OCI-LY7 (cell line): ENCODE measurements at regions not wholly inside any gene's neighbourhood (a gene's known extent, or its start where the extent isn't known, plus 50 kb on each side); places are given as distances from the start of the nearest gene placed in this dataset.

Experiments
- BruUV-seq: library from RNA; stranded (reverse); fragments of 400-500 nt; replicated peaks from 2 replicates; lab custom pipeline; 2021; lab: Mats Ljungman, UMichigan
- CTCF ChIA-PET: fragments of 300-600 bp; sonication (Branson Sonifier 250); formaldehyde crosslinking; loops from one replicate; lab custom pipeline; 2022; ENCODE audit warnings: antibody characterized with exemption; ENCODE audit not compliant: unreplicated experiment; lab: Charles Lee
- POLR2A ChIA-PET: fragments of 300-600 bp; sonication (Branson Sonifier 250); formaldehyde crosslinking; loops from one replicate; lab custom pipeline; 2022; ENCODE audit warnings: antibody characterized with exemption; lab: Charles Lee
- DNase-seq: peaks from one replicate; pipeline ENCODE4 v3.0.0-alpha.2; 2015; ENCODE audit warnings: low spot score
- H2AFZ ChIP-seq: fragments of 200-600 bp; sonication (generic), shearing (Covaris generic); 2 replicates; pipeline ENCODE4 v1.6.1; 2014; ENCODE audit warnings: mild to moderate bottlenecking, antibody characterized with exemption, low read length, moderate library complexity
- H3K27ac ChIP-seq: fragments of 200-600 bp; sonication (generic); 2 replicates; pipeline ENCODE4 v1.5.1; 2014; ENCODE audit warnings: mixed run types, low read depth, mild to moderate bottlenecking, moderate library complexity, low read length, inconsistent platforms; ENCODE audit not compliant: poor library complexity, severe bottlenecking
- H3K36me3 ChIP-seq: fragments of 200-600 bp; sonication (generic); 2 replicates; pipeline ENCODE4 v1.6.1; 2014; ENCODE audit warnings: mild to moderate bottlenecking, antibody characterized with exemption, low read length, moderate library complexity, mixed read lengths; ENCODE audit not compliant: insufficient read depth
- H3K4me1 ChIP-seq: fragments of 200-600 bp; sonication (generic); 2 replicates; pipeline ENCODE4 v1.5.1; 2014; ENCODE audit warnings: mild to moderate bottlenecking, low read length; ENCODE audit not compliant: insufficient read depth, poor library complexity, severe bottlenecking
- H3K4me2 ChIP-seq: fragments of 200-600 bp; sonication (generic); 2 replicates; pipeline ENCODE4 v1.6.1; 2014; ENCODE audit warnings: mild to moderate bottlenecking, low read length
- H3K4me3 ChIP-seq: fragments of 200-600 bp; sonication (generic); 2 replicates; pipeline ENCODE4 v1.5.1; 2014; ENCODE audit warnings: mild to moderate bottlenecking, low read depth, low read length; ENCODE audit not compliant: poor library complexity, severe bottlenecking
- H3K79me2 ChIP-seq: fragments of 200-600 bp; sonication (generic); 2 replicates; pipeline ENCODE4 v1.6.1; 2016; ENCODE audit warnings: low read depth, mild to moderate bottlenecking, low read length, moderate library complexity, mixed read lengths; ENCODE audit not compliant: insufficient read depth
- H3K9me2 ChIP-seq: fragments of 200-600 bp; sonication (generic); 2 replicates; pipeline ENCODE4 v1.6.1; 2016; ENCODE audit warnings: mild to moderate bottlenecking, low read length, mixed read lengths; ENCODE audit not compliant: insufficient read depth
- H3K9me3 ChIP-seq: fragments of 200-600 bp; sonication (generic); 2 replicates; pipeline ENCODE4 v1.6.1; 2014; ENCODE audit warnings: mild to moderate bottlenecking, mixed run types, low read length, mixed read lengths
- H4K20me1 ChIP-seq: fragments of 200-600 bp; sonication (generic); 2 replicates; pipeline ENCODE4 v1.6.1; 2014; ENCODE audit warnings: mild to moderate bottlenecking, antibody characterized with exemption, low read length, moderate library complexity, mixed read lengths; ENCODE audit not compliant: insufficient read depth
- CTCF ChIP-seq: fragments of 200-600 bp; sonication (generic); conservative IDR thresholded peaks from 2 replicates; pipeline ENCODE4 v1.5.1; 2014; ENCODE audit warnings: mild to moderate bottlenecking, antibody characterized with exemption, low read length, moderate library complexity, mixed read lengths
- EZH2phosphoT487 ChIP-seq: fragments of 200-600 bp; sonication (generic); IDR thresholded peaks from 2 replicates; pipeline ENCODE4 v1.6.1; 2018; ENCODE audit warnings: low read depth, borderline replicate concordance, mild to moderate bottlenecking, mixed run types, antibody characterized with exemption, low read length, moderate library complexity, mixed read lengths
- intact Hi-C: fragments of 100-400 bp; cut with micrococcal nuclease; formaldehyde crosslinking; loops from one replicate; pipeline ENCODE4 v1.10.0; 2022; ENCODE audit not compliant: unreplicated experiment

- DNase-seq: no peak
- no peaks in the 10 kb centered on the region for H3K9me3 ChIP-seq
- H3K9me2 ChIP-seq: no peaks in the 10 kb centered on the region
- H4K20me1 ChIP-seq: no peaks in the 10 kb centered on the region
- no TSS peak for BruUV-seq
- H3K36me3 ChIP-seq: no peaks in the 10 kb centered on the region
- no peak overlapping the region for H3K4me2 ChIP-seq
- CTCF ChIA-PET: no interaction called here
- H3K4me3 ChIP-seq: no peak overlapping the region
- no peak for TF ChIP-seq EZH2phosphoT487
- no peak for TF ChIP-seq CTCF
- H3K79me2 ChIP-seq: no peaks in the 10 kb centered on the region
- POLR2A ChIA-PET: interaction anchor here (0.6 to 1.3 kb wide), 3 partner anchors 9 to 1032 kb away, joined by 3 to 5 read pairs (median 4); no protein-coding TSS in a partner anchor
- no peaks in the 10 kb centered on the region for H3K4me1 ChIP-seq
- H2AFZ ChIP-seq: no peak overlapping the region
- H3K27ac ChIP-seq: no peak overlapping the region
- intact Hi-C loops: no loop called here
Observed at GRCh38 chr21:25369524-25370300, 237.6 kb downstream of the MRPL39 start.

- Histone ChIP-seq H3K4me2 (no peak overlapping the region), H3K4me3 (no peak overlapping the region), H3K79me2 (no peaks in the 10 kb centered on the region), H3K4me1 (no peaks in the 10 kb centered on the region), H4K20me1 (no peaks in the 10 kb centered on the region), H3K9me3 (no peaks in the 10 kb centered on the region), H2AFZ (no peak overlapping the region), H3K36me3 (no peaks in the 10 kb centered on the region), H3K9me2 (no peaks in the 10 kb centered on the region), H3K27ac (no peak overlapping the region)
- ChIA-PET POLR2A (interaction anchor here (1.3 kb wide), 1 partner anchor 11 kb away, joined by 5 read pairs; no protein-coding TSS in a partner anchor), CTCF (no interaction called here)
- intact Hi-C loops: no loop called here
- no TSS peak for BruUV-seq
- TF ChIP-seq CTCF (no peak), EZH2phosphoT487 (no peak)
- DNase-seq: no peak
Observed at GRCh38 chr21:25368531-25368930, 238.8 kb downstream of the MRPL39 start.

GRCh38 chr21:25366116-25366515, 241.2 kb downstream of the MRPL39 start:
- no peaks in the 10 kb centered on the region for H3K36me3 ChIP-seq
- no peaks in the 10 kb centered on the region for H3K9me3 ChIP-seq
- ChIA-PET POLR2A (no interaction called here), CTCF (no interaction called here)
- H3K4me1 ChIP-seq: no peaks in the 10 kb centered on the region
- no peaks in the 10 kb centered on the region for H4K20me1 ChIP-seq
- no peak overlapping the region for H3K27ac ChIP-seq
- no peak for TF ChIP-seq CTCF
- TF ChIP-seq EZH2phosphoT487: no peak
- DNase-seq: no peak
- no peak overlapping the region for H3K4me3 ChIP-seq
- intact Hi-C loops: no loop called here
- H3K9me2 ChIP-seq: no peaks in the 10 kb centered on the region
- no peak overlapping the region for H2AFZ ChIP-seq
- no peaks in the 10 kb centered on the region for H3K79me2 ChIP-seq
- H3K4me2 ChIP-seq: no peak overlapping the region
- BruUV-seq: no TSS peak
